B cell (primary cell): ENCODE measurements at regions not wholly inside any gene's neighbourhood (a gene's known extent, or its start where the extent isn't known, plus 50 kb on each side); places are given as distances from the start of the nearest gene placed in this dataset.

Source experiments
- CTCF ChIP-seq: fragments of 200-600 bp; IDR thresholded peaks from one replicate; pipeline ENCODE4 v1.8.0; 2022; ENCODE audit warnings: antibody characterized with exemption, mild to moderate bottlenecking
- EZH2 ChIP-seq: IDR thresholded peaks from 2 replicates; pipeline ENCODE4 v1.6.1; 2012; ENCODE audit warnings: borderline replicate concordance, low read depth, mild to moderate bottlenecking, moderate library complexity, low read length; ENCODE audit not compliant: insufficient read depth, poor library complexity, severe bottlenecking

- no peak for TF ChIP-seq CTCF
- TF ChIP-seq EZH2 = no peak
These were observed 742.5 kb downstream of the TDRD15 start for GRCh38 chr2:21866316-21866715.
